HEK293T (cell line): ENCODE measurements at regions not wholly inside any gene's neighbourhood (a gene's known extent, or its start where the extent isn't known, plus 50 kb on each side); places are given as distances from the start of the nearest gene placed in this dataset.

Experiments used
- FOXA1 ChIP-seq: fragments of 450-650 bp; IDR thresholded peaks from 2 replicates; pipeline ENCODE4 v1.6.1; 2016; ENCODE audit warnings: mild to moderate bottlenecking
- L3MBTL2 ChIP-seq: fragments of 450-650 bp; conservative IDR thresholded peaks from 2 replicates; pipeline ENCODE4 v1.6.1; 2016; ENCODE audit warnings: mild to moderate bottlenecking
- NFRKB ChIP-seq: fragments of 450-650 bp; IDR thresholded peaks from 2 replicates; pipeline ENCODE4 v1.6.1; 2016; ENCODE audit warnings: mild to moderate bottlenecking, moderate library complexity
- SUZ12 ChIP-seq: fragments of 450-650 bp; IDR thresholded peaks from 2 replicates; pipeline ENCODE4 v1.6.1; 2016; ENCODE audit warnings: mild to moderate bottlenecking
- ZNF384 ChIP-seq: fragments of 450-650 bp; IDR thresholded peaks from 2 replicates; pipeline ENCODE4 v1.6.1; 2016

GRCh38 chr12:43167691-43168090, 384.3 kb downstream of the ADAMTS20 start:
- TF ChIP-seq L3MBTL2 (no peak), NFRKB (no peak), ZNF384 (no peak), SUZ12 (no peak), FOXA1 (no peak)
